Stimulated activated CD8-positive, alpha-beta memory T cell treated with anti-CD3 and anti-CD28 coated beads, Interleukin-15, amount 100 ng/mL, for 1 hour (primary cell): ENCODE measurements at regions not wholly inside any gene's neighbourhood (a gene's known extent, or its start where the extent isn't known, plus 50 kb on each side); places are given as distances from the start of the nearest gene placed in this dataset.
"Not testable (repeated sequence)": the region's sequence is repeated elsewhere in the genome, so short reads cannot be mapped to it uniquely, and the experiment has no call there.

ENCODE experiments used
- DNase-seq: peaks from one replicate; pipeline ENCODE4 v3.0.0-alpha.2; 2020; ENCODE audit warnings: low read depth

DNA sequence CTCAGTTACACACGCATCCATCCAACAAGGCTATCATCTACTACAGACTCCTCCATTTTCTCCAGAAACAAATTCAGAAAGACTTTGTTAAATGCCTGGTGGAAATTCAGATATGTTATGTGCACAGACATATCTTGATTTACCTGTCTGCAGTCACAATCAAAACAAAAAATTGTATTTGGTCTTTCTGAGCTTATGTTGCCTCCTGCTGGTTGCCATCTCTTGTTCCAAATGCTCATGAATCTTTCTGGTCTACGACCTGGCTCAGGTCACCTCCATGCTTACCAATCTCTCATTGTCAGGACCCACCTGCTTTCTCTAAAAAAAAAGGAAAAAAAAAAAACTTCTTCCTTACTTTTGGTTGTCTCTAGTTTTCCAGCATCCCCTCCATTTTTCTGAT is 169.2 kb upstream of the PLXNC1 start:
- DNase-seq = no peak

DNA sequence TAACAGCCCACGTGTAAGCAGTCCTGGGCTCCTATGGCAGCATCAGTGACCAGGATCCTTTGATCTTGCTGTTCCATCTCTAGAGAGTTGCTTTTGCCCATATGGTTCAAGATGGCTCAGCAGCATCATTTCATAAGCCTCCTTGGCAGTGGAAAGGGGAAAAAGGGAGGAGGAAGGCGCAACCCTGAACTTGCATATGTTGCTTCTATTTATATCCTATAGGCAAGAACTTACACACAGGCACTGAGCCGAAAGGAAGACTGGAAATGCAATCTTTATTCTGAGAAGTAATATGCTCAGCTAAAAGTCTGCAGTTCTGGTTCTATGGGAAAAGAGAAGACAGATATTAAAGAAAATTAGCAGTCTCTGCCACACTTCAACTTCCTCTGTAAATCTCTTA is 167.7 kb upstream of the PLXNC1 start:
- no peak for DNase-seq

DNA sequence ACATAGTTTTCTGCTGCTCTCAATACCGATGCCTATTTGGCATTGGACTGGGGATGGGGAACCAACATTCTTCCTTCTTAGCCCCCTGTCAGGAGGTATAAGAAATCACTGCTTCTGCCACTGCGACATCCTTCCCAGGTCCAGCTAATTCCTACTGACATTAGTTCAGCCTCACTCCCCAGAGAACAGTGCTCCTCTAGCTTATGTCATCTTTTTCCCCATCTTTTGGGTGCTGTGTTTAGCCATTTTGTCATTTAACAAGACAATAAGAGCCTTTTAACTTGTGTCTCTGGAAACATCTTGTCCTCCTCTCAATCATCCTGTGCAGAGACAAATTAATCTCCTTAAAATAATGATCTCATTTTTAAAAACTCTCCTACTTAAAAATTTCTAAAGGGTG is 167.0 kb upstream of the PLXNC1 start:
- DNase-seq = no peak

DNA sequence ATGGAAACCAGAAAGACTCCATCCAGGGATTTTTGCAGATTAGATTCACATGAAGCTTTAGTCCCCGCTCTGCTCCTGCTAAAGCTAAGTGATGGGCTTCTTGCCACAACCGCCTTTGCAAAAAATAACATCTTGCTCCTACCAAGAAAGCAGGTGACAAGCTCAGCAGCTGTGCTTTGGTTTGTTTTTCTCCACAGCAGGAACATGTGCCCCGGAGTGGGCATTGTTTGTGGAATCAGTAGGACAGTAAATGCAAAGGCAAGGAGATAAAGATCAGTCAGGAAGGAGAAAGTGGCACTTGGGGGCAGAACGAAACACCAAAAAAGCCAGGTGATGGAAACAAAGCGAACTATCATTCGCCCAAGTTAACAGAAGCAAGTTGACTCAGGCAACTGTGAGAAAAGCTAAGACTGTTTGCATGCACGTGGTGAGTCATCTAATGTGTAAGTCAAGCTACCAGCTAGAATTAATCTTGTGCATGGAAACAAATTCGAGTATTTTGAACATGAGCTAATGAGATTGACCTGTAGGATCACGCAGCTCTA is 165.5 kb upstream of the PLXNC1 start:
- DNase-seq = no peak

DNA sequence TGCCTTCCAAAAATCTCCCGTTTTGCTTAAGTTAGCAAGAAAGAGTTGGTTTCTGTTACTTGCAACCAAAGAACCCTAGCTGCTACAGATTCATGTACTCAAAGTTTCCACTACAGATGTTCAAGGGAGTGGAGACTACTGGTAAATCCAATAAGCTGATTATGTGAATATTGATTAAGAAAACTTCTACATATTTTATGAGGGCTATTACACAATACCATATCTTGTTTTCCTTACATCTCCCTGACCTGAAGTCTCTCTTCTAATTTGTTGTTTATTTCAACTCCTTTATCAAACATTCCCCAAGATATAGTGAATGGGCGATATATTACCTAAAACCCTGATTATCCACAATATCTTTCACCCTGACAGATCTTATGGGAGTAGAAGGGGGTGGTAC is 164.4 kb upstream of the PLXNC1 start:
- DNase-seq = no peak

DNA sequence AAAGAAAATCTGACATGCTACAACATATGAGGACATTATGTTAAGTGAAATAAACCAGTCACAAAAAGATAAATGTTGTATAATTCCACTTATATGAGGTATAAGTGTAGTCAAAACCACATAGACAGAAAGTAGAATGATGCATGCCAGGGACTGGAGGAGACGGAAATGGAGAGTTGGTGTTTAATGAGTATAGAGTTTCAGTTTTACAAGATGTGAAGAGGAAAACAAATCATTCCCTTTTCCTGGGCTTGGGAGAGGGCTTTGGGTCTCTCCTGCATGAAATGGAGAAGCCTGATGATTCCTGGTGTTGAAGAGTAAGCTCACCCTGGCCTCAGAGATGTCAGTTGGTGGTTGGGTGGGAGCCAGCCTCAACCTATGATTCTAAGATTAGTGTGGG is 158.4 kb upstream of the PLXNC1 start:
- DNase-seq = no peak

DNA sequence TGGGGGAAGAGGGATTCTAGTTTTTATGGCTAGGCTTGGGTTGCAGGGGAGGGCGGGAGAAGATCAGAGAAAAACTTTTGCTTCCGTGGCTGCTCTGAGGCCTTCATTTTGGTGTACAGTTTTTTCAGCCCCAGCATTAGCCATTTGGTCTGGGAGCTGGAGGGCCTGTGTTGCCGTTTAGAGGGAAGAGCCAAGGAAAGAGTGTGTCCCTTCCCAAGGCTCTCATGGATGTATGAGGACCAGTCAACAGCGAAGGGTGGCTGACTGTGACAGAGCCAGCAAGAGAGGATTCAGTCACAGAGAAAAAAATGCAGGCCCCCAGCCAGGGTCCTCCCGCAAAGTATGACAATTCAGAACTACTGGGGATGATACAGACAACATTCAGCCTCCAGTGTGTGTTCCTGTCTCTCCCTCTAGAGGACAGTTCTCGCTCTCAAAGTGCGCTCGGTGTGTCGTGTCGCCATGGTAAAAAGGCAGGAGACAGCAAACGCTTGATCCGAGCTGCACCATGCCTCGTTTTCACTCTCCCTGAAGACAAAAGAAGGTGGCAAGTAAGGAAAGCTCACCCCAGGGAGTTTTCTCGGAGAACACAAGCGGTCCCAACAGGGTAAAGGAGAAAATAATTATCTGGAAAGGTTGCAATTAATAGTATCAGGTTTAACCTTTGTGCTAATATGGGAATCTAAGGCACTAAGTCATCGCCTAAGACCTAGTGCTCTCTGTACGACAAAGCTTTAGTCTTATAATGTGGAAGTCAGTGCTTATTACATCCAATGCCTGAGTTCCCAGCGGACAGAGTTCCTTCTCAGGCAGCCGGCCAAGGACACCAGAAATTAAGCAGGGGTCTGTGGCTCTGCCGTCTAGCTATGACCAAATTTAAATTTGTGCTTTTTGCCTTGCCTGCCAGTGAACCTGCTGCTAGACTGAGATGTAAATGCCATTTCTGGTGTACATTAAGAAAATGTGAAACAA is 157.3 kb upstream of the PLXNC1 start:
- no peak for DNase-seq

DNA sequence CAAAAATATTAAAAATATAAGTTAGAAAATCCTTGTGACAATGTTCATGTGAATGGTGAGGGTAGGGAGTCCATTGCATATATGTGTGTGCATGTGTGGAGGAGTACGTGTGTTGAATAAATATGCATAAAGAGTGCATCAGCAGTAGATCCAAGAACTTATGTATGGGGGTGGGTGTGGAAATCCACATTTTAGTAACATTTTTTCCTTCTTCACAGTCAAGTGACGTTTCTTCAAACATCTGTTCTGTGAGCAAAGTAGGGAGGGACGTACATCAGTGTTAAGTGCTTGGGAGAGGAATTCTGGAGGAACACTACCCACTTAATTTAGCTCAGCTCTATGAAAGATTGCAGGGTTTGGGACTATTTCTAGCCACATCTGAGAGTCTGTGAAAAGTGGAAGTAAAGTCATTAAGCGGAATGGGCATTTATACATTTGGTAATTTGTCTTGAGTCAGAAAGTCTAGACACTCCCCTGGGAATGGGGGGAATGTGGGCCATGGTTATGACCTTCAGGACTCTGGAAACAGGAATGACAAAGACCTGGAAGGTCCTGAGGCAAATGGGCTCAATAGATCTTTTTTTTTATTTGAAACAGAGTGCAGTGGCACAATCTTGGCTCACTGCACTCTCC is 156.4 kb upstream of the PLXNC1 start:
- no peak for DNase-seq

DNA sequence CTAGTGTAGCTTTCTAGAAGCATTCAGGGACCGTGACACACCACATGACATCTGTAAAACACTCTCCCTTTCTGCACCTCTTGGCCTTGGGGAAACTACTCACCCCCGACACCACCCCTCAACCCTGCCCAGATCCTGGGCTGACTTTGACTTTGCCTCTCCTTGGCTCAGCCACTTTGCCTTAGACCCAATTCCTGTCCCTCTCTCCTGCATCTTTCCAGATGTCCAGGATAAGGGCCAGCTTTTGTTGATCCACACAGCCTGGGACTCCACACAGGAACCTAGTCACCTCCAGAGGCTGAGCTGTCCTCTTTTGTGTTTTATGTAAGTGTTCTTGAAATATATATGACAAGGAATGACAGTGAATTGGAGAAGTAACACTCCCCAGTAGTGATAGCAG is 153.7 kb upstream of the PLXNC1 start:
- DNase-seq = no peak

DNA sequence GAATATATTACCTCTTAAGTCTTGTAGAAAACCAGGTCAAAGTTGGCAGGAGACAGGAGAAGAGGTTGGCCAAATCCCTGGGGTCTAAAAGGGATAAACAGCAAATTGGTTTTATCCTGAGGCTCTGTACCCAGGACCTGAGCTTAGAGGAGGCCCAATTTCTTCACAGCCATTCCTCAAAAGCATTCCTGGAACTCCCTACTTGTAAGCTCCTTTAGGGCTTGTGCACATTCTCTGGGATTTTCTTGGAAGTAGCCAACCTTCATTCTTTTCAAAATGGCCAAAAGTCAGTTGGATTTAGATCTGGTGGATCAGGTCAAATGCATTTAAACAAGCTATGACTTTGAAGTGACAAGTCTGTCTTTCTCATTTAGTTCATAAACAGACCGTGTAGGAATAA is 152.1 kb upstream of the PLXNC1 start:
- no peak for DNase-seq

DNA sequence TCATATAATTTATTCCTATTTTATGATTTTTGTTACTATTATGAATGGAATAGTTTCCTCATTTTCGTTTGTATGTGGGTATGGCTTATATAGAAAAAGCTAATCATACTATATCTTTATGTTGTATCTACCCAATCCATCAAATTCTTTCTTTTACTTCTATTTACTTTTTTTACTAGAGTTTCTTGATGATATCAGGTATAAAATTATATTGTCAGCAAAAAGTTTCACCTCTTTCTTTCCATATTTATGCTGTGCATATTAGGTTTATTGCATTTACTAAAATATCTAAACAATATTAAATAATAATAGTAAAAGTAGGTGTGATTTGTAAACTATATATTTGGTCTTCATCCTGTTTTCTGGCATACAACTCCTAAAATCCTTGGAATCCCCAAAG is 146.7 kb upstream of the PLXNC1 start:
- DNase-seq = no peak

DNA sequence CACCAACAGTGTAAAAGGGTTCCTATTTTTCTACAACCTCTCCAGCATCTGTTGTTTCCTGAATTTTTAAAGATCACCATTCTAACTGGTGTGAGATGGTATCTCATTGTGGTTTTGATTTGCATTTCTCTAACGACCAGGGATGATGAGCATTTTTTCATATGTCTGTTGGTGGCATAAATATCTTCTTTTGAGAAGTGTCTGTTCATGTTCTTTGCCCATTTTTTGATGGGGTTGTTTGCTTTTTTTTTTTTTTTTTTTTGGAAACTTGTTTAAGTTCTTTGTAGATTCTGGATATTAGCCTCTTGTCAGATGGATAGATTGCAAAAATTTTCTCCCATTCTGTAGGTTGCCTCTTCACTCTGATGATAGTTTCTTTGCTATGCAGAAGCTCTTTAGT is 145.5 kb upstream of the PLXNC1 start:
- not testable (repeated sequence) for DNase-seq

DNA sequence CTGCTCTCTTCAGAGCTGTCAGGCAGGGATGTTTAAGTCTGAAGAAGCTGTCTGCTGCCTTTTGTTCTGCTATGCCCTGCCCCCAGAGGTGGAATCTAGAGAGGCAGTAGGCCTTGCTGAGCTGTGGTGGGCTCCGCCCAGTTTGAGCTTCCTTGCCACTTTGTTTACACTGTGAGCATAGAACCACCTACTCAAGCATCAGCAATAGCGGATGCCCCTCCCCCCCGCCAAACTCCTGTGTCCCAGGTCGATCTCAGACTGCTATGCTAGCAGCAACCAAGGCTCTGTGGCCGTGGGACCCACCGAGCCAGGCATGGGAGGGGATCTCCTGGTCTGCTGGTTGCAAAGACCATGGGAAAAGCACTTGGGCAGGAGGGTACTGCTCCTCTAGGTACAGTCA is 140.5 kb upstream of the PLXNC1 start:
- DNase-seq = peak; percentile 4

DNA sequence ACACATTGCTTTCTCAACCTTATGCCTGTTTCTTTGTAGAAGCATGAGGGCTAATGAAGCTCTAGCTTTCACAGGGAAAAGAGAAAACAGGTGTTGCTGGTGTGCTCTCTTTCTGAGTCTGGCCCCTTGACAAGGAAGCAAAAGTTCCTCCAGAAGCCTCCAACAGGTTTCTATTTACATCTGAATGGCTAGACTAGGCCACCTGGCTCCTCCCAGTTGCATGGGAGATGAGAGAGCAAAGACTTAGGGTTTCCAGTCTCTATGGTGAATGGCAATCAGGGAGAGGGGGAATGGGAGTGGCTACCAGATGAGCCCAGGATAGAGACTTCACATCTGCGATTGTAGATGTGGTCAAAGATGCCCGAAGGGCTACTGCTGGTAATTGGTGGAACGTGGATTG is 138.1 kb upstream of the PLXNC1 start:
- no peak for DNase-seq

DNA sequence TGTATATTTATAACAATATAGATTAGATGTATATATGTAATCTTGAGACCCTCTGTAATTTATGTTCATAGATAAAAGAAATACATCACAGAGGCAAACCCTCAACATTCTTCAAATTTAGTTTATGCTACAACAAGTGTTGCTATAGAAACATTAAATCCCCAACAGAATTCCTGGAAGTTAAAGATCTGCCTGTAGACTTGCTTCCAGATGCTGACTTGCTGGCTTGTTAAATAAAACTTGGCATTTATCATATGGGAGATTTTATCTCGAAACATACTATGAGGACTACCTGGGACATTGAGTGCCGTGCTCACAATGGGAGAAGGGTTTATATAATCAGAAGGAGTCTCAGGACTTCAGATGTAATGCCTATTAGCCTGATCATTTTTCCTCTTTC is 136.3 kb upstream of the PLXNC1 start:
- no peak for DNase-seq

DNA sequence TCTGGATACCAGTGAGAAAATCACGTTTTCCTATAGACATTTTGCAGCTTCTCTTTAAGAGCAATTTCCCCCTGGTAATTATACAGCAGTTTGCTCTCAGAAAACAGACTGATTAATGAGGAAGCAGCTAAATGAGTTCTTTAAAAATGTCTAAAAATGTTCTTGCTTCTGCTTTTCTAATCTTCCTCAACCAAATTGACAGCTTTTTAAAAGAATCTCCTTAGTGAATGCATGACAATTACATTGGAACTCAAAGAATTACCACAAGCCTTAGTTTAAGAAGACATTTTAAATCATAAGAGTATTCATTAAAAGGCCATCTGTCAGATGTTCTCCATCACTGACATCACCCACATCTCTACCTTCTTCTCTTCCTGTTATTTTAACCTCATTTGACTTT is 135.8 kb upstream of the PLXNC1 start:
- DNase-seq = no peak

DNA sequence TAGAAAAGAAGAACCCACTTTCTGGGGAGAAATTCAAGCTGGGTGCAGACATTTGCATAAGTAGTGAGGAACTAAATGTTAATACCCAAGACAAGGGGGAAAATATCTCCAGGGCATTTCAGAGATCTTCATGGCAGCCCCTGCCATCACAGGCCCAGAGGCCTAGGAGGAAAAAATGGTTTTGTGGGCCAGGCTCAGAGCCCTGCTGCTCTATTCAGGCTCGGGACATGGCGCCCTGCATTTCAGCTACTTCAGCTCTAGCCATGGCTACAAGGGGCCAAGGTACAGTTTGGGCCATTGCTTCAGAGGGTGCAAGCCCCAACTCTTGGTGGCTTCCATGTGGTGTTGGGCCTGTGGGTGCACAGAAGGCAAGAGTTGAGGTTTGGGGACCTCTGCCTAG is 131.1 kb upstream of the PLXNC1 start:
- DNase-seq = not testable (repeated sequence)

DNA sequence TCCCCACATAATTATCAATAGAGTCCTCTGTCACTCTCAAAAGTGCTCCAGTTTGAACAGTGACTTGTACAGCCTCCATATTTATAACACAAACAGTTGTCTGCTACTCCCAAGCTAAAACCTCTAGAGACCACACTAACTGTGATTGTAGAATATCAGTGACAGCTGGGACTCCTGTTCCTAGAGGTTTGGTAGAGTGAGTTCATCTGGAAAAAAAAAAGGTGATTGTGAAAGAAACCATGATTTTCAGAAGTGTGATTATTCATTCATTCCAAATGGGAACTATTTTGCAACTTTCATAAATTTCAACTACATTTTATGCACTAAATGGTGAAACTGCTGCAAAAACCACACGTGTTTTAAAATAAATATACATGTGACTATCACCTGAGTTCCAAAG is 128.0 kb upstream of the PLXNC1 start:
- DNase-seq = no peak

DNA sequence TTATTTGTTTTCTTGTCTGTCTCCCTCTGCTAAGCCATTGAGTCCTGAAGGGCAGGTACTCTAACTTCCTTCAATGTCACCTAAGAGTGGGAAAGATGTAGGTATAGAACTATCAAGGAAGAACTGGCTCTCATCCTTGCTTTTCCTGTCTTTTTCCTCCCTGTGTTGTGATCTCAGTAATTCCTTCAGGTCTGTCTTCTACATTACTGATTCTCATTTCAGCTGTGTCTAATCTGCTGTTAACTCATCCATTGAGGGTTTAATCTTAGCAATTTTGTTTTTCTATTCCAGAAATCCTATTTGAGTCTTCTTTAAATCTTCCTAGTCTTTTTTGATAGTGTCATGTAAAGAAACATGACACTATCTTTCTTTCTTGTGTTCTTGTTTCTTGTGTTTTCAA is 124.5 kb upstream of the PLXNC1 start:
- no peak for DNase-seq

DNA sequence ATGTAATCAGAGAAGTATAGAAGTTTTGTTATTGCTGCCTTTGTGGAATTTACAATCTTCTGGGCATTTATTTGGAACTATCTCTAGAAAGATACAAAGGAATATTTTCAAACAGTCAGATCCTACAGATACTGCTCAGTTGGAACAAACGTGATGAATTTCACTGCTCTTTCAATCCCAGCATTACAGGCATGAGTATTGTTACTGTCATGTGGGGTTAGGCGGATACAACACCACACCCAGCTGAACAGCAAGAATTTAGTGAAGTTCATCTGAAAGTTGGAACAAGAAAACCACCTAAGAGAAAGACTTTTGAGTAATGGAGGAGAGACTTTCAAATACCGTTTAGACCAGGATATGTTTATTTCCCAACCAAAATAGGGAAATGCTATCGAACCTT is 123.3 kb upstream of the PLXNC1 start:
- no peak for DNase-seq

DNA sequence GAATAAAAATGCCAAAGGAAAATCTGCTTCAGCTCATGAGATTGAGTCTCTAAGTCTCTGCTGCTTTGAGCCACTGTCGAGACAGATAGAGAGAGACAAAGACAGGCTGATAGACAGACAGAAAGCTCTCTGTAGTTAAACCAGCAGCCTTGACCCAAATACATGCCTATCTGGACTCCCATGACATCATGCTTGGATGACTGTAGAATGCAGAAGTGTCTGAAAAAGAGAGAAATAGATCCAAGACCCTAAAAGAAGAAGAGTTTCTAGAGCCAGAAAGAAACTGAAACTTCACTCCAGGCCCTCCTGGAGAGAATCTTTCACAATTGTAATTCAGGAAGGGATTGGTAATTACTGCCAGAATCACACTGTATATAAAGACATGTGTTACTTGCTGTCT is 122.6 kb upstream of the PLXNC1 start:
- no peak for DNase-seq

DNA sequence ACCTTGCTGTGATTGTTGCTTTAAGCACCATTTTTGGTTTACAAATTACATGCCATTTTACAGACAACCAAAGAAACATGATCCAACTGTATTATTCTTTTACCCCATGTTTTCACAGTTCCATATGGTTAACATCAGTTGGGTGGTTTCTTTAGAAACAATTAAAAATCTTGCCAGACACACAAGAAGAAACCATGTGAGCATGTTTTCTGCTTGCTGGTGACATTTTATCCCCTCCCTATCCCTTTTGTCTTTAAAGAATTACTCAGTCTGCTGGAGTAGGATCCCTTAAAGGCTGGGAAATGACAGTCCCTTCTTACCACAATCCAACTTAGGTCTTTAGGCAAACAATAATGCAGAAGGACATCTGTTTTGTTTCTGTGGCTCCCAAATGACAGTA is 121.8 kb upstream of the PLXNC1 start:
- no peak for DNase-seq

DNA sequence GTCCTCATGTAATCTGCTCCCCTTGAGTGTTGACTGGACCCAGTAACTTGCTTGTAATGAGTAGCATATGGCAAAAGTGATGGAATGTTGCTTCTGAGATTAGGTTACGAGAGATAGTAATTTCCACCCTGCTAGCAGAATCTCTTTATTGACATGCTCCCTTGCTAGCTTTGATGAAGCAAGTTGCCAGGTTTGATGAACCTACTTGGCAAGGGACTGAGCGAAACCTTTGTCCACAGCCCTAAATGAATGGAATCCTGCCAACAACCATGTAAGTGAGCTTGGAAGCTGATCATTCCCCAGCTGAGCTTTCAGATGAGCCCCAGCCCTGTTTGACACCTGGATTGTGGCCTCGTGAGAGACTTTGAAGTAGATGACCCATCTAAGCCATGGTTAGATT is 120.8 kb upstream of the PLXNC1 start:
- no peak for DNase-seq
